ENCODE measurements at regions not wholly inside any gene's neighbourhood (a gene's known extent, or its start where the extent isn't known, plus 50 kb on each side); places are given as distances from the start of the nearest gene placed in this dataset.

DNA sequence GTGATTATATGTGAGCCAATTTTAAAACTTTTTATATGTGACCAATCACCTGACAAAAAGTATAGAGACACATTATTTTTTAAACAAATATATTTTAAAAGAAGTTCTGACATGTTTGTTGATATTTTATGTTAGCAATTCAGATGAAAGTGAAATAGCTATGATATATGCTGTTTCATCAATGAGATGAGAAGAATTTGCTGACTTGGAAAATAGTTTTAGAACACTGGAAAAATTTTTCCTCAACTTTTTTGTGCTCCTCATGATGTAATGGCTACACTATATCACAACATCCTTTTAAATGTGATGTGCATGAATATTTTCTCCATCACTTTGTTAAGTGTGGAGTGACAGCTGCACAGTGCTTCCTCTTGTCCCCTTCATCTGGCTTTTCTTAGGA lies 434.0 kb downstream of the PLCL1 start:
- H3K36me3 ChIP-seq (ENCODE audit: control insufficient read depth, insufficient read depth, low read length), result no peaks in the 10 kb centered on the region
- H3K27ac ChIP-seq (ENCODE audit: low read length), result no peak overlapping the region
- DNase-seq (ENCODE audit: low read depth, low spot score), result no peak
- no peaks in the 10 kb centered on the region for H3K9me3 ChIP-seq (ENCODE audit: control insufficient read depth, insufficient read depth, low read length)
- H3K27me3 ChIP-seq (ENCODE audit: control insufficient read depth, insufficient read depth, low read length), result no peaks in the 10 kb centered on the region
- no peaks in the 10 kb centered on the region for H3K4me1 ChIP-seq (ENCODE audit: control insufficient read depth, insufficient read depth, low read length)
- no peak overlapping the region for H3K4me3 ChIP-seq (ENCODE audit: low read length)

DNA sequence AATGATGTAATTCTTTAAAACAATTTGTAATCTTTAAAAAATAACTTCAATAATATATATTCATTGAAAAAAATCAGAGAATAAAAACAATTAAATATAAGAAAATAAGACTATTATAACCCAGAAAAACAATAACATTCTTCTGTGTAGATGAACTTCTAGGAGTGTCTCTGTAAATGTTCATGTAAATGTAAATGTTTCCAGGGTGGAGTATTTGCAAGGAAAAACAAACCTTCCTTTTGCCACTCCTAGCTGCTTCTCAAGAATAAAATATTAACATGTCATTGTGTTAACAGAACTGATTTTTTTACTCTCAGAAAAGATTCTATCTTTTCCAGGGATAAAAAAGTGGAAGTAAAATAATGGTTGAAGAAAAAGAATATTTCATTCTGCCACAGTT lies 431.9 kb downstream of the PLCL1 start:
- Histone ChIP-seq H3K36me3 (ENCODE audit: control insufficient read depth, insufficient read depth, low read length) (no peaks in the 10 kb centered on the region), H3K9me3 (ENCODE audit: control insufficient read depth, insufficient read depth, low read length) (no peaks in the 10 kb centered on the region), H3K4me3 (ENCODE audit: low read length) (no peak overlapping the region), H3K4me1 (ENCODE audit: control insufficient read depth, insufficient read depth, low read length) (no peaks in the 10 kb centered on the region), H3K27me3 (ENCODE audit: control insufficient read depth, insufficient read depth, low read length) (no peaks in the 10 kb centered on the region), H3K27ac (ENCODE audit: low read length) (no peak overlapping the region)
- no peak for DNase-seq (ENCODE audit: low read depth, low spot score)

DNA sequence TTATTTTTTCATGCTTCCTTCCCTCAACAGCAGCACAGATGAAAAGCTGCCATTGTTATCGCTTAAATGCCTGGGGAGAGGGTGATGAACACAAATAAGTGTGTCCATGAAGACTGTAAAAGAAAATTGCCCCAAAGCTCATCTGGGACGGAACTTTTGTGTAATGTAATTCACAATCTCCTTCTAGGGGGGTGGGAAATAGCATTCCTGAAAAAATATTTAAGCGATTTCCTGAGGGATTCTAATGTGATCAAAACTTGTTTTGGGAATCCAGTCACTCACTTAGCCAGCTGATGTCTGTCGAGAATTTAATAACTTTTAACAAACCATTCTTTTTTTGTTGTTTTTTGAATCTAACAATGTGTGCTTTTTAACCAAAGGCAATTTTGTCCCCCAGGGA lies 427.9 kb downstream of the PLCL1 start:
- WGBS (ENCODE audit: insufficient coverage, insufficient read length), result no CpG with 5 or more reads among the region's 4 CpGs
- no peaks in the 10 kb centered on the region for H3K27me3 ChIP-seq (ENCODE audit: control insufficient read depth, insufficient read depth, low read length)
- no peaks in the 10 kb centered on the region for H3K36me3 ChIP-seq (ENCODE audit: control insufficient read depth, insufficient read depth, low read length)
- H3K4me1 ChIP-seq (ENCODE audit: control insufficient read depth, insufficient read depth, low read length), result no peaks in the 10 kb centered on the region
- no peak overlapping the region for H3K27ac ChIP-seq (ENCODE audit: low read length)
- no peak overlapping the region for H3K4me3 ChIP-seq (ENCODE audit: low read length)
- H3K9me3 ChIP-seq (ENCODE audit: control insufficient read depth, insufficient read depth, low read length), result no peaks in the 10 kb centered on the region
- DNase-seq (ENCODE audit: low read depth, low spot score), result no peak

DNA sequence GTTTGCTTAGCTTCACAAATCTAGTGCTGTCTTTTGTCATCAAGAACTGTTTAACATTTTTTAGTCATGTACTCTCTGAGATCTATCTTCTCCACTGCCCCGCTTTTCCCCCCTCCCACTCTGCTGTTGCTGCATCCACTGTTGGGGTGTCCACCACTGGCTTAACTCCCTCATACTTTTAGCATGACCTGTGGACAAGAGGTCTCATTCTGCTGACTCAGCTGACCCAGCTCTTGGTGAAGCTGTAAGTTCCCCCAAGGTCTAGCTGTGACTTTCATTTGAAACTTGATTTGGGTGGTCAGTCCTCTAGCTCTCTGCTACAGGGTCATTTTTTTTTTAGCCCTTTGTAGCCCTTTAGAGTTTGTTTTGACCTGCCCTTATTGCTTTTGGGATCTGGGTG lies 427.2 kb downstream of the PLCL1 start:
- Histone ChIP-seq H3K27me3 (ENCODE audit: control insufficient read depth, insufficient read depth, low read length) (no peaks in the 10 kb centered on the region), H3K27ac (ENCODE audit: low read length) (no peak overlapping the region), H3K4me1 (ENCODE audit: control insufficient read depth, insufficient read depth, low read length) (no peaks in the 10 kb centered on the region), H3K36me3 (ENCODE audit: control insufficient read depth, insufficient read depth, low read length) (no peaks in the 10 kb centered on the region), H3K4me3 (ENCODE audit: low read length) (no peak overlapping the region), H3K9me3 (ENCODE audit: control insufficient read depth, insufficient read depth, low read length) (no peaks in the 10 kb centered on the region)
- DNase-seq (ENCODE audit: low read depth, low spot score), result no peak
- WGBS (ENCODE audit: insufficient coverage, insufficient read length), result no CpG with 5 or more reads among the region's 1 CpG

DNA sequence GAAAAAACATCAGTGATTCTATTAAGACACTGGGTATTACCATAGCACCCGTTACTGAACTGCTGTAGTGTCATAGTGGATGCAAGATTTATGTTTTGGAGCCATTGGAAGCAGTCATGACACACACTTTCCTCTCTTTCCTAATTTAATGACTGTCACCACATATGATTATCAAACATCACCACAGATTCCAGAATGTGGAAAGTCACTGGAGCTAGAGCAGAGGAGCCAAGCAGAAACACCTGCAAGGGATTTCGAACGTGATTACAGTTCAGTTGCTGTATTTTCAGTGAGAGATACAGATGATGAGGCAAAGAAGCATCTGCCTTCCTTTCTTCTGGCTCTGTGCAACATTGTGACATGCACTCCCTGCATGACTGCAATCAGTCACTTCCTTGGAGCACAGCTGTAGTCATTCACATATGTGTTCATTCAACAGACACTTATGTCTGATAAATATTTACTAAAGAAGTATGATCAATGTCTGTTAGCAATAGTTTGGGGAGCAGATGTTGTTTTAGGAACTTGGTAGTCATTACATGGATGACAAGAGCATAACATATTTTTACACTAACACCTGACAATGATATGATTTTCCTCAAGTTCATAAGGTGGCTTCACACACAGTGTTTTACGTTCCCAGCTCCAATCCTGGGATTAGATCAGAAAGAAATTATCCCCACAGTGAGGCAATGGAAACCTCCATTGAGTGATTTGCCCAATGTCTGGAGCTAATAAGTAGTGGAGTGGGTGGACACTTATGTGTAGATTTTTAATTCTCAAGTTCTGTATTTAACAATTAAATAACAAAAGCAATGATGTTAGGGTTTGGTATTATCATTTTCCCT lies 416.6 kb downstream of the PLCL1 start:
- WGBS (ENCODE audit: insufficient coverage, insufficient read length), result no CpG with 5 or more reads among the region's 4 CpGs
- Histone ChIP-seq H3K27me3 (ENCODE audit: control insufficient read depth, insufficient read depth, low read length) (no peaks in the 10 kb centered on the region), H3K27ac (ENCODE audit: low read length) (no peak overlapping the region), H3K4me1 (ENCODE audit: control insufficient read depth, insufficient read depth, low read length) (no peaks in the 10 kb centered on the region), H3K36me3 (ENCODE audit: control insufficient read depth, insufficient read depth, low read length) (no peaks in the 10 kb centered on the region), H3K4me3 (ENCODE audit: low read length) (no peak overlapping the region), H3K9me3 (ENCODE audit: control insufficient read depth, insufficient read depth, low read length) (no peaks in the 10 kb centered on the region)
- DNase-seq (ENCODE audit: low read depth, low spot score), result no peak

DNA sequence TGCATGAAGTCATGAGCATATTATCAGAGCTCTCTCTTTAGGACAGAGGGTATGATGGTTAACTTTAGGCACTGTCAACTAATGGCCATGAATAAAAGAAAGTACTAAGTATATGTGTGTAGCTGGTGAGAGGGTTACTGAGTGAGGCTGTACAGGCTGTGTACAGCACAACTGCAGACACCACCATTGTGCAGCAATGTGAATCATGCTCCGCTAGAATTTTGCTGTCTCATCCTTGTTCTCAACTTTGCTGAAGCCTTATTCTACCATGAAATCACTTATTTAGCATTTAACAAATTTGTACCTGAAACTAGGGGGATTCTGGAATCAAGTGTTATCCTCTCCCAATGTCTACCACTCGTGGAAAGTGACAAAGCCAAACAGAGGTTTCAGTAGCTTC lies 414.9 kb downstream of the PLCL1 start:
- Histone ChIP-seq H3K27ac (ENCODE audit: low read length) (no peak overlapping the region), H3K9me3 (ENCODE audit: control insufficient read depth, insufficient read depth, low read length) (no peaks in the 10 kb centered on the region), H3K4me3 (ENCODE audit: low read length) (no peak overlapping the region), H3K4me1 (ENCODE audit: control insufficient read depth, insufficient read depth, low read length) (no peaks in the 10 kb centered on the region), H3K36me3 (ENCODE audit: control insufficient read depth, insufficient read depth, low read length) (no peaks in the 10 kb centered on the region), H3K27me3 (ENCODE audit: control insufficient read depth, insufficient read depth, low read length) (no peaks in the 10 kb centered on the region)
- DNase-seq (ENCODE audit: low read depth, low spot score), result no peak
- WGBS (ENCODE audit: insufficient coverage, insufficient read length), result no CpG with 5 or more reads among the region's 2 CpGs

DNA sequence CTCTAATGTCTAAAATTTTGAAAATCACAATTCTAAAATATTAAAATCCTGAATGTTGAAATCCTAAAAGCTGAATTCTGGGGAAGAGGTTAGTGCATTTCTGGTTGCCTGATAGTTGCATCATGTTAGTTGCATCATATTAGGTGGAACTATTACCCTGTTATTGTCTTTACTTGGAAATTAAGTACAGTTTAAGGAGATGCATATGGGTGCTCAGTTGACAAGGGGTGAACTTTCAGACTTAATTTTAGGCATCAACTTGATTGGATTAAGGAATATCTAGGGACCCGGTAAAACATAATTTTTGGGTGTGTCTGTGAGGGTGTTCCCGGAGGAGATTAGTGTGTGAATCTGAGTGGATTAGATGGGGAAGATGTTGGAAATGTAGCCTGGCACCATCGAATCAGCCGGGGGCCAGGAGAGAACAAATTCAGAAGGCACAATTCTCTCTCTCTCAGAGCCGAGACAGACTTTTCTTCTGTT lies 409.8 kb downstream of the PLCL1 start:
- no peak overlapping the region for H3K4me3 ChIP-seq (ENCODE audit: low read length)
- no peak overlapping the region for H3K27ac ChIP-seq (ENCODE audit: low read length)
- 100% methylated on average over 1 of the region's 5 CpGs for WGBS (ENCODE audit: insufficient coverage, insufficient read length)

DNA sequence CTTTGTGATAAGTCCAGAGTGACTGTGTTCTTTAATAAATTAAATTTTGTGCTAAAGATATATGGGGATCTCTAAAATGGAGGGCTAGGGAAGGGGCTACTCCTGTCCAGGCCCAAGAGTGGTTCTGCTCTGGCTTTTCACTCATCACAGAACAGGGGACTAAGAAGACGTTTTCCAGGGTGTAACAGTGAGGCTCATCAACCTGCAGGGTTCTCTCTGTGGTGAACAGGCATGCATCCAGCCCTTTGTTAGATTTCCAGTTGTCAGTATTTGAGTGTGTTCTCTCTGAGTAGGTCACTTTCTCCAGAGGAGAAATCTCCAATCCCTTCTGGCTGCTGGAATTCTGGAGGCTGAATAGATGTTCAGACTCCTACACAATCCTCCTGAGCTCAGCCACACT lies 408.9 kb downstream of the PLCL1 start:
- no peaks in the 10 kb centered on the region for H3K36me3 ChIP-seq (ENCODE audit: control insufficient read depth, insufficient read depth, low read length)
- H3K9me3 ChIP-seq (ENCODE audit: control insufficient read depth, insufficient read depth, low read length), result no peaks in the 10 kb centered on the region
- H3K27ac ChIP-seq (ENCODE audit: low read length), result no peak overlapping the region
- DNase-seq (ENCODE audit: low read depth, low spot score), result no peak
- H3K4me3 ChIP-seq (ENCODE audit: low read length), result no peak overlapping the region
- WGBS (ENCODE audit: insufficient coverage, insufficient read length), result no CpG with 5 or more reads among the region's 1 CpG
- no peaks in the 10 kb centered on the region for H3K27me3 ChIP-seq (ENCODE audit: control insufficient read depth, insufficient read depth, low read length)
- no peaks in the 10 kb centered on the region for H3K4me1 ChIP-seq (ENCODE audit: control insufficient read depth, insufficient read depth, low read length)

More for the DNA sequence above, 409.8 kb downstream of the PLCL1 start:
- Histone ChIP-seq H3K27me3 (ENCODE audit: control insufficient read depth, insufficient read depth, low read length) (no peaks in the 10 kb centered on the region), H3K4me1 (ENCODE audit: control insufficient read depth, insufficient read depth, low read length) (no peaks in the 10 kb centered on the region), H3K9me3 (ENCODE audit: control insufficient read depth, insufficient read depth, low read length) (no peaks in the 10 kb centered on the region), H3K36me3 (ENCODE audit: control insufficient read depth, insufficient read depth, low read length) (no peaks in the 10 kb centered on the region)
- DNase-seq (ENCODE audit: low read depth, low spot score), result no peak

DNA sequence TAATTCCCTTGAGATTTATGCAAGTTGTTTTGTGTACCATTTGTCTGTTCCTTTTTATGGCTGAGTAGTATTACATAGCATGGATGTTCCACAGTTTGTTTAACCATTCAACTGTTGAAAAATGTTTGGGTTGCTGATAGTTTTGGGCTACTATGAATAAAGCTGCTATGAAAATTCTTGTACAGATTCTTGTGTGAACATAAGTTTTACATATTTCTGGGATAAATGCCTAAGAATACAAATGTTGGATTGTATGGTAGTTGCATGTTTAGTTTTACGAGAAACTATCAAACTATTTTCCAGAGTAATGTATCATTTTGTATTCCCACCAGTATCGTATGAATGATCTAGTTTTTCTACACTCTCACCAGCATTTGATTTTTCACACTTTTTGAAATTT lies 407.3 kb downstream of the PLCL1 start:
- no peak overlapping the region for H3K4me3 ChIP-seq (ENCODE audit: low read length)
- H3K36me3 ChIP-seq (ENCODE audit: control insufficient read depth, insufficient read depth, low read length), result no peaks in the 10 kb centered on the region
- H3K27ac ChIP-seq (ENCODE audit: low read length), result no peak overlapping the region
- H3K4me1 ChIP-seq (ENCODE audit: control insufficient read depth, insufficient read depth, low read length), result no peaks in the 10 kb centered on the region
- no peak for DNase-seq (ENCODE audit: low read depth, low spot score)
- H3K27me3 ChIP-seq (ENCODE audit: control insufficient read depth, insufficient read depth, low read length), result no peaks in the 10 kb centered on the region
- no CpG with 5 or more reads among the region's 2 CpGs for WGBS (ENCODE audit: insufficient coverage, insufficient read length)
- no peaks in the 10 kb centered on the region for H3K9me3 ChIP-seq (ENCODE audit: control insufficient read depth, insufficient read depth, low read length)

DNA sequence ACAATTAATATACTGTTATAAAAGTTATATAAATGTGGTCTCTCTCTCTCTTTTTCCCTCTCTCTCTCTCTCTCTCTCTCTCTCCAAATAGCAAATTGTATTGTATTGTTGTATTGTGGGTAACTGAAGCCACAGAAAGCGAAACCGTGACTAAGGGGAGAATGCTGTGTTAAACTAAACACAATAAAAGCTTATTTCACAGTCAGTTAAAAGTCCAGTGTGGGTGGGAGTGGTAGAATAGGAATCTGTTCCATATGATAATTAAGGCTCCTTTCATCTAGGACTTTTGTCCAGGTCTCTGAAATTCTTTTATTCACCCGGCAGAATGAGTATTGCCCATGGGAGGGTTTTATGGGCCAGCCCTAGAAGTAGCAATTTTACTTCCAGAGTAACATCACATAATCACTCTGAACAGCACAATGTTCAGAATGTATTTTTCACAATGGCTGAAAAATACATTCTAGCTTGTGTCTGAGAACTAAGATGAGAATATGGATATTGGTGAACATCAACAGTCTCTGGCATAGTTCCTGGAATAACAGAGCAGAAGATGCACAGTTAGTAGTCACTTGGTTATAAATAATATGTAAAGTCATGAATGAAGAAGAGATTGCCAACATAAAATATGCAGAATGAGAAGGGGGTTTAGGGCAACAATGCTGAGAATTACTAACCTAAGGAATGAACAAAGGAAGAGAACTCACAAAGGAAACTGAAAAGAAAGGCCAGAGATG lies 399.1 kb downstream of the PLCL1 start:
- WGBS (ENCODE audit: insufficient coverage, insufficient read length), result no CpG with 5 or more reads among the region's 3 CpGs
- H3K4me1 ChIP-seq (ENCODE audit: control insufficient read depth, insufficient read depth, low read length), result no peaks in the 10 kb centered on the region
- H3K4me3 ChIP-seq (ENCODE audit: low read length), result no peak overlapping the region
- H3K36me3 ChIP-seq (ENCODE audit: control insufficient read depth, insufficient read depth, low read length), result no peaks in the 10 kb centered on the region
- H3K9me3 ChIP-seq (ENCODE audit: control insufficient read depth, insufficient read depth, low read length), result no peaks in the 10 kb centered on the region
- no peak for DNase-seq (ENCODE audit: low read depth, low spot score)
- no peaks in the 10 kb centered on the region for H3K27me3 ChIP-seq (ENCODE audit: control insufficient read depth, insufficient read depth, low read length)
- no peak overlapping the region for H3K27ac ChIP-seq (ENCODE audit: low read length)

All from iPS DF 6.9 (cell line).